Hepatocyte (in vitro differentiated cells): ENCODE measurements at regions not wholly inside any gene's neighbourhood (a gene's known extent, or its start where the extent isn't known, plus 50 kb on each side); places are given as distances from the start of the nearest gene placed in this dataset.

Experiments used
- DNase-seq: peaks from one replicate; pipeline ENCODE4 v3.0.0-alpha.2; 2016; ENCODE audit warnings: low spot score
- H2AFZ ChIP-seq: fragments of 200-600 bp; sonication (generic); 2 replicates; pipeline ENCODE4 v1.6.0; 2016; ENCODE audit warnings: antibody characterized with exemption, mild to moderate bottlenecking
- H3K27ac ChIP-seq: fragments of 200-600 bp; sonication (generic); 2 replicates; pipeline ENCODE4 v1.5.1; 2016; ENCODE audit warnings: mild to moderate bottlenecking
- H3K27me3 ChIP-seq: fragments of 200-600 bp; sonication (generic); 2 replicates; pipeline ENCODE4 v1.6.1; 2016
- H3K36me3 ChIP-seq: fragments of 200-600 bp; sonication (generic); replicated peaks from 2 replicates; pipeline ENCODE4 v1.5.1; 2016; ENCODE audit warnings: low read depth; ENCODE audit not compliant: insufficient read depth
- H3K4me1 ChIP-seq: fragments of 200-600 bp; sonication (generic); 2 replicates; pipeline ENCODE4 v1.5.1; 2016; ENCODE audit warnings: mild to moderate bottlenecking, moderate library complexity; ENCODE audit not compliant: insufficient read depth
- H3K4me2 ChIP-seq: fragments of 200-600 bp; sonication (generic); 2 replicates; pipeline ENCODE4 v1.6.0; 2016
- H3K4me3 ChIP-seq: fragments of 200-600 bp; sonication (generic); 2 replicates; pipeline ENCODE4 v1.5.1; 2016; ENCODE audit warnings: mild to moderate bottlenecking
- H3K79me2 ChIP-seq: fragments of 200-600 bp; sonication (generic); 2 replicates; pipeline ENCODE4 v1.6.0; 2017; ENCODE audit warnings: mild to moderate bottlenecking
- H3K9me2 ChIP-seq: fragments of 200-600 bp; sonication (generic); replicated peaks from 2 replicates; pipeline ENCODE4 v1.6.0; 2017; ENCODE audit warnings: mild to moderate bottlenecking; ENCODE audit not compliant: insufficient read depth
- H3K9me3 ChIP-seq: fragments of 200-600 bp; sonication (generic); 2 replicates; pipeline ENCODE4 v1.5.1; 2016; ENCODE audit warnings: low read depth, mild to moderate bottlenecking
- H4K20me1 ChIP-seq: fragments of 200-600 bp; sonication (generic); 2 replicates; pipeline ENCODE4 v1.6.0; 2016; ENCODE audit warnings: mild to moderate bottlenecking; ENCODE audit not compliant: insufficient read depth, poor library complexity, severe bottlenecking
- EZH2 ChIP-seq: fragments of 200-600 bp; sonication (generic); IDR thresholded peaks from 2 replicates; pipeline ENCODE4 v1.6.1; 2016; ENCODE audit warnings: antibody characterized with exemption, mild to moderate bottlenecking, borderline replicate concordance
- EZH2phosphoT487 ChIP-seq: fragments of 200-600 bp; sonication (generic); IDR thresholded peaks from one replicate; pipeline ENCODE4 v1.6.1; 2018; ENCODE audit warnings: antibody characterized with exemption, mild to moderate bottlenecking, low read depth, moderate library complexity; ENCODE audit not compliant: unreplicated experiment, severe bottlenecking
- WGBS: methylation state at CpG from one replicate; pipeline ENCODE4 v1.1.6; 2016; ENCODE audit warnings: low lambda C conversion rate; ENCODE audit errors: missing lambda C conversion rate; 5-methylcytosine and 5-hydroxymethylcytosine counted together
- TF ChIP-seq, protein P1 (sequence below): fragments of 200-600 bp; sonication (generic); IDR thresholded peaks from 2 replicates; pipeline ENCODE4 v1.5.1; 2016; ENCODE audit warnings: antibody characterized with exemption, mild to moderate bottlenecking; ENCODE audit not compliant: poor library complexity

DNA sequence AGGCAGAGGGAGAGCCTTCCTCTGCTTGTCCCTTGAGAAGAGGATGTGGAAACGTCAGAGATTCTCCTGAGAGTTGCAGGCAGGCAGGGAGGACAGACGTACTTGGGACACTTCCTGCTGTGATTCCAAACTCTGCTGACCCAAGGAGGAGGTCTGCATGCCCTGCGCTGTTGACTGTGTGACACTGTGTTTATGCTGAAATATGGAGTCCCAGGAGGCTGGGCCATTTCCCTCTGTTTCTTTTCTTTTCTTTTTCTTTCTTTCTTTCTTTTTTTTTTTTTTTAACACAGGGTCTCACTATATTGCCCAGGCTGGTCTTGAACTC, 63.5 kb upstream of the BHLHE23 start:
- Histone ChIP-seq H3K36me3 (no peaks in the 10 kb centered on the region), H3K9me2 (no peaks in the 10 kb centered on the region), H3K27ac (no peak overlapping the region), H2AFZ (no peak overlapping the region), H3K27me3 (peaks cover 37% of the 10 kb centered on the region), H3K9me3 (no peaks in the 10 kb centered on the region), H3K4me1 (no peaks in the 10 kb centered on the region), H3K4me3 (no peak overlapping the region), H4K20me1 (no peaks in the 10 kb centered on the region), H3K79me2 (no peaks in the 10 kb centered on the region), H3K4me2 (no peak overlapping the region)
- DNase-seq: no peak
- TF ChIP-seq EZH2 (no peak), EZH2phosphoT487 (no peak)
- TF ChIP-seq, protein P1, sequence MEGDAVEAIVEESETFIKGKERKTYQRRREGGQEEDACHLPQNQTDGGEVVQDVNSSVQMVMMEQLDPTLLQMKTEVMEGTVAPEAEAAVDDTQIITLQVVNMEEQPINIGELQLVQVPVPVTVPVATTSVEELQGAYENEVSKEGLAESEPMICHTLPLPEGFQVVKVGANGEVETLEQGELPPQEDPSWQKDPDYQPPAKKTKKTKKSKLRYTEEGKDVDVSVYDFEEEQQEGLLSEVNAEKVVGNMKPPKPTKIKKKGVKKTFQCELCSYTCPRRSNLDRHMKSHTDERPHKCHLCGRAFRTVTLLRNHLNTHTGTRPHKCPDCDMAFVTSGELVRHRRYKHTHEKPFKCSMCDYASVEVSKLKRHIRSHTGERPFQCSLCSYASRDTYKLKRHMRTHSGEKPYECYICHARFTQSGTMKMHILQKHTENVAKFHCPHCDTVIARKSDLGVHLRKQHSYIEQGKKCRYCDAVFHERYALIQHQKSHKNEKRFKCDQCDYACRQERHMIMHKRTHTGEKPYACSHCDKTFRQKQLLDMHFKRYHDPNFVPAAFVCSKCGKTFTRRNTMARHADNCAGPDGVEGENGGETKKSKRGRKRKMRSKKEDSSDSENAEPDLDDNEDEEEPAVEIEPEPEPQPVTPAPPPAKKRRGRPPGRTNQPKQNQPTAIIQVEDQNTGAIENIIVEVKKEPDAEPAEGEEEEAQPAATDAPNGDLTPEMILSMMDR: no peak
- 50% methylated on average over 3 of the region's 3 CpGs for WGBS

DNA sequence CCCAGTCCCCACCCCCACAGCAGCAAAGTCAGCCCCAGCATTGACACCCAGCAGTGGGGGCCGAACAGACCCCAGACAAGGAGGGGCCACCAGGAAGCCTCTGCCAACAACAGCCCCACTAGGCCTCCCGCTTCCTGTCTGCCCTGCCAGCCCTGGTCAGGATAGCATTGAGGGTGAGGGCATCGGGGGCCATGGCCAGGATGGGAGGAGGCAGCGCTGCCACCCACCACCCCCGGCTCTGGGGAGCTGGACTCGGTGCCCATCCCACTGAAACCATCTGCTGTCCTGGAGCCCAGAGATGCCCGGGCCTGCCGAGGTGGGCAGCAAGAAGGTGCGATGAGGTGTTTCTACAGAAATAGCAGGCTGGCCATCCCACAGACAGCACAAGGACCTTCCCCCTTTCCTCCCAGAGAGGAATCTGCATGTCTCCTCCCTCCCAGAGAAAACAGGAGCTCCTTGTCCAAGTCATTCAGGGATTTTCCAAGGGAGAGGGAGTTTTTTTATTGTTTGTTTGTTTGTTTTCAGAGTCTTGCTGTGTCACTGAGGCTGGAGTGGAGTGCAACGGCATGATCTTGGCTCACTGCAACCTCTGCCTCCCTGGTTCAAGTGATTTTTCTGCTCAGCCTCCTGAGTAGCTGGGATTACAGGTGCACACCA, 62.1 kb upstream of the BHLHE23 start:
- 81% methylated on average over 10 of the region's 10 CpGs for WGBS

DNA sequence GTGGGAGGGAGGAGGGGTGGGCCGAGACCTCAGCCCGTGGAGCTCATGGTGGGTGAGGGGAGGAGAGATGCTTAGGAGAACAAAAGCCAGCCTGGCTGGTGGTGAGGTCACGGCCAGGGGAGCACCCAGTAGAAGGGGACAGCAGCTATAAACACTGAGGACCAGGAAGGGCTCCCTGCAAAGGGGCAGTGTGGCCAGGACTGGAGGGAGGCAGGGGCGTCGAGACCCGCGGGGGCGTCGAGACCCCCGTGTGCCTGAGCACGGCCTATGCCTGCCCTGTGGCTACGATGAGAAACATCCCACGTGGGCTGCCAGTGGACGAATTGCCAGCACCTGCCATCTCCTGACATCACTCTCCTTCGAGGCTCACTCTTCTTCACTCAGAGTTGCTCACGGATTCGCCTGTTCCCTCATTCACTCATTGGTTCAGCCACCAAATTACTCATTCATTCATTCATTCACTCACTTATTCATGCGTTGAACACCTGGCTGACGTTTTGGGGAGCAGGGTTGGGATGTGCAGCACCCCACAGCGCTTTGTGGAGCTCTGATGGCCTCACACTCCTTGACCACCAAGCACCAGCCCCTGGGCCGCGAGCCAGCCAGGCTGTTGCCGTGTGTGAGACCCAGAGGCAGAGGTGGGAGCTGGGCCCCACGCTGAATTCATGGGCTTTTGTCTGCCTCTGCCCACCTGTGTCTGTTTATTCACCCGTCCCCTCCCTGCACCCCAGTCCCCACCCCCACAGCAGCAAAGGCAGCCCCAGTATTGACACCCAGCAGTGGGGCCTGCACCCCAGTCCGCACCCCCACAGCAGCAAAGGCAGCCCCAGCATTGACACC, 61.2 kb upstream of the BHLHE23 start:
- 84% methylated on average over 25 of the region's 26 CpGs for WGBS
- Histone ChIP-seq H3K4me2 (no peak overlapping the region), H3K9me2 (no peaks in the 10 kb centered on the region), H3K27ac (no peak overlapping the region), H3K4me1 (no peaks in the 10 kb centered on the region), H4K20me1 (no peaks in the 10 kb centered on the region), H3K36me3 (no peaks in the 10 kb centered on the region), H3K9me3 (no peaks in the 10 kb centered on the region), H3K79me2 (no peaks in the 10 kb centered on the region), H3K4me3 (no peak overlapping the region), H2AFZ (no peak overlapping the region), H3K27me3 (peaks cover 23% of the 10 kb centered on the region)
- TF ChIP-seq EZH2phosphoT487 (no peak), EZH2 (no peak)
- TF ChIP-seq, protein P1: no peak
- DNase-seq: no peak

More for the DNA sequence above, 62.1 kb upstream of the BHLHE23 start:
- Histone ChIP-seq H3K9me3 (no peaks in the 10 kb centered on the region), H3K4me1 (no peaks in the 10 kb centered on the region), H3K9me2 (no peaks in the 10 kb centered on the region), H3K4me3 (no peak overlapping the region), H3K27ac (no peak overlapping the region), H3K36me3 (no peaks in the 10 kb centered on the region), H4K20me1 (no peaks in the 10 kb centered on the region), H2AFZ (no peak overlapping the region), H3K79me2 (no peaks in the 10 kb centered on the region), H3K4me2 (no peak overlapping the region), H3K27me3 (peaks cover 32% of the 10 kb centered on the region)
- TF ChIP-seq EZH2phosphoT487 (no peak), EZH2 (no peak)
- TF ChIP-seq, protein P1: no peak
- no peak for DNase-seq
